GM12878 (cell line): ENCODE measurements at regions not wholly inside any gene's neighbourhood (a gene's known extent, or its start where the extent isn't known, plus 50 kb on each side); places are given as distances from the start of the nearest gene placed in this dataset.

Experiments used
- IKZF1 ChIP-seq: fragments of 450-650 bp; conservative IDR thresholded peaks from 2 replicates; pipeline ENCODE4 v1.6.1; 2017; ENCODE audit warnings: antibody characterized with exemption, mild to moderate bottlenecking
- NR2C2 ChIP-seq: IDR thresholded peaks from 2 replicates; pipeline ENCODE4 v1.6.1; 2011; ENCODE audit warnings: borderline replicate concordance, low read depth; ENCODE audit not compliant: control insufficient read depth, insufficient read length
- POLR2A ChIP-seq: IDR thresholded peaks from 2 replicates; pipeline ENCODE4 v1.6.1; 2011; ENCODE audit warnings: low read depth, mild to moderate bottlenecking, low read length
- REST ChIP-seq: IDR thresholded peaks from 2 replicates; pipeline ENCODE4 v1.6.1; 2012; ENCODE audit warnings: mild to moderate bottlenecking, low read depth, low read length
- STAT3 ChIP-seq: IDR thresholded peaks from 2 replicates; pipeline ENCODE4 v1.6.1; 2011; ENCODE audit warnings: low read depth, low read length, improper control_type of control experiment
- YY1 ChIP-seq: IDR thresholded peaks from 2 replicates; pipeline ENCODE4 v1.6.1; 2011; ENCODE audit warnings: low read depth, mild to moderate bottlenecking, low read length
- ZSCAN29 ChIP-seq: fragments of 450-650 bp; IDR thresholded peaks from 2 replicates; pipeline ENCODE4 v1.6.1; 2017; ENCODE audit warnings: mild to moderate bottlenecking, moderate library complexity
- TF ChIP-seq, protein P1 (sequence below), 3 experiments: IDR thresholded peaks in 2 of 3; conservative IDR thresholded peaks in 1 of 3; 2 replicates each; pipeline ENCODE4 v1.5.1; 2011; ENCODE audit warnings: low read depth in 3 of 3, low read length in 3 of 3, mild to moderate bottlenecking in 3 of 3, control low read depth in 2 of 3, moderate library complexity in 2 of 3, inconsistent platforms in 1 of 3, mixed read lengths in 1 of 3; ENCODE audit not compliant: control insufficient read depth in 2 of 3, insufficient read depth in 1 of 3; ENCODE audit errors: extremely low read depth in 1 of 3

- no peak for TF ChIP-seq YY1
- TF ChIP-seq, protein P1, sequence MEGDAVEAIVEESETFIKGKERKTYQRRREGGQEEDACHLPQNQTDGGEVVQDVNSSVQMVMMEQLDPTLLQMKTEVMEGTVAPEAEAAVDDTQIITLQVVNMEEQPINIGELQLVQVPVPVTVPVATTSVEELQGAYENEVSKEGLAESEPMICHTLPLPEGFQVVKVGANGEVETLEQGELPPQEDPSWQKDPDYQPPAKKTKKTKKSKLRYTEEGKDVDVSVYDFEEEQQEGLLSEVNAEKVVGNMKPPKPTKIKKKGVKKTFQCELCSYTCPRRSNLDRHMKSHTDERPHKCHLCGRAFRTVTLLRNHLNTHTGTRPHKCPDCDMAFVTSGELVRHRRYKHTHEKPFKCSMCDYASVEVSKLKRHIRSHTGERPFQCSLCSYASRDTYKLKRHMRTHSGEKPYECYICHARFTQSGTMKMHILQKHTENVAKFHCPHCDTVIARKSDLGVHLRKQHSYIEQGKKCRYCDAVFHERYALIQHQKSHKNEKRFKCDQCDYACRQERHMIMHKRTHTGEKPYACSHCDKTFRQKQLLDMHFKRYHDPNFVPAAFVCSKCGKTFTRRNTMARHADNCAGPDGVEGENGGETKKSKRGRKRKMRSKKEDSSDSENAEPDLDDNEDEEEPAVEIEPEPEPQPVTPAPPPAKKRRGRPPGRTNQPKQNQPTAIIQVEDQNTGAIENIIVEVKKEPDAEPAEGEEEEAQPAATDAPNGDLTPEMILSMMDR (IDR thresholded peaks at IDR 0.05 in 2 of 3, conservative IDR thresholded peaks at IDR 0.05 in 1 of 3; ENCODE audit: control insufficient read depth in 2 of 3, extremely low read depth in 1 of 3, insufficient read depth in 1 of 3, low read depth in 3 of 3, low read length in 3 of 3) = no peak
- TF ChIP-seq ZSCAN29 = no peak
- TF ChIP-seq STAT3 = no peak
- no peak for TF ChIP-seq IKZF1
- no peak for TF ChIP-seq REST
- no peak for TF ChIP-seq NR2C2
- TF ChIP-seq POLR2A = no peak
Measured at GRCh38 chr5:6085341-6085860, 292.9 kb downstream of the MED10 start.
